ENCODE measurements at regions not wholly inside any gene's neighbourhood (a gene's known extent, or its start where the extent isn't known, plus 50 kb on each side); places are given as distances from the start of the nearest gene placed in this dataset.

DNA sequence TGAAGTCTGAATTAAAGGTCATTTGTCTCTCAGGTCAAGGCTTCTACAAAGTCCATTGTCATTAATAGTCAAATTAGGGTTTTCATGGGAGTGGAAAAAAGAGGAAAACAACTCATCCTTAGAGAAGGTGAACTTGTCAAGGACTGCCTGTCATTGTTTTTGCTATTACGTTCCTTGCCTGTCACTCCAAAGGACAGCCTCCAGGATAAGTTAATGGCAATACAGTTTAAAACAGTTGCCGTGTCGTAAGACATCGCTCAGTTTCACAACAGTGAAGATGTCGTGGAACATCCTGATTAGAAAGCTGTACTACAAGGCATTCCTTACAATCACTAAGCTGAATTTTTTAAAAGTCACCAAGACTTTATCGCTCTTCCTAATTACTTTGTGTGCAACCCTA, 466.8 kb upstream of the SMIM31 start:
- H3K9me3 ChIP-seq (ENCODE audit: low read length) = no peaks in the 10 kb centered on the region
- H2AFZ ChIP-seq (ENCODE audit: low read length) = no peak overlapping the region
- no peak overlapping the region for H3K4me3 ChIP-seq (ENCODE audit: low read depth, low read length, poor library complexity, severe bottlenecking)
- no peak overlapping the region for H3K27ac ChIP-seq (ENCODE audit: low read depth, low read length, poor library complexity, severe bottlenecking)
- no TSS peak for BruUV-seq (replicated peaks)
- H3K4me1 ChIP-seq (ENCODE audit: insufficient read depth, low read length, poor library complexity, severe bottlenecking) = no peaks in the 10 kb centered on the region
- no peaks in the 10 kb centered on the region for H3K36me3 ChIP-seq (ENCODE audit: insufficient read depth, low read length)
- no peaks in the 10 kb centered on the region for H4K20me1 ChIP-seq (ENCODE audit: insufficient read depth, low read length)
- intact Hi-C loops (cut with micrococcal nuclease; ENCODE audit: unreplicated experiment) = no loop called here
- DNase-seq (ENCODE audit: low spot score) = no peak
- ChIA-PET CTCF (ENCODE audit: unreplicated experiment) (no interaction called here), POLR2A (interaction anchor here (0.6 kb wide), 1 partner anchor 504 kb away, joined by 4 read pairs; no protein-coding TSS in a partner anchor)
- H3K79me2 ChIP-seq (ENCODE audit: insufficient read depth, low read depth, low read length) = no peaks in the 10 kb centered on the region
- H3K4me2 ChIP-seq (ENCODE audit: low read length) = no peak overlapping the region
- H3K9me2 ChIP-seq (ENCODE audit: insufficient read depth, low read length) = no peaks in the 10 kb centered on the region
- TF ChIP-seq EZH2phosphoT487 (IDR thresholded peaks at IDR 0.05; ENCODE audit: borderline replicate concordance, low read depth, low read length) = no peak
- TF ChIP-seq, protein P1, sequence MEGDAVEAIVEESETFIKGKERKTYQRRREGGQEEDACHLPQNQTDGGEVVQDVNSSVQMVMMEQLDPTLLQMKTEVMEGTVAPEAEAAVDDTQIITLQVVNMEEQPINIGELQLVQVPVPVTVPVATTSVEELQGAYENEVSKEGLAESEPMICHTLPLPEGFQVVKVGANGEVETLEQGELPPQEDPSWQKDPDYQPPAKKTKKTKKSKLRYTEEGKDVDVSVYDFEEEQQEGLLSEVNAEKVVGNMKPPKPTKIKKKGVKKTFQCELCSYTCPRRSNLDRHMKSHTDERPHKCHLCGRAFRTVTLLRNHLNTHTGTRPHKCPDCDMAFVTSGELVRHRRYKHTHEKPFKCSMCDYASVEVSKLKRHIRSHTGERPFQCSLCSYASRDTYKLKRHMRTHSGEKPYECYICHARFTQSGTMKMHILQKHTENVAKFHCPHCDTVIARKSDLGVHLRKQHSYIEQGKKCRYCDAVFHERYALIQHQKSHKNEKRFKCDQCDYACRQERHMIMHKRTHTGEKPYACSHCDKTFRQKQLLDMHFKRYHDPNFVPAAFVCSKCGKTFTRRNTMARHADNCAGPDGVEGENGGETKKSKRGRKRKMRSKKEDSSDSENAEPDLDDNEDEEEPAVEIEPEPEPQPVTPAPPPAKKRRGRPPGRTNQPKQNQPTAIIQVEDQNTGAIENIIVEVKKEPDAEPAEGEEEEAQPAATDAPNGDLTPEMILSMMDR (conservative IDR thresholded peaks at IDR 0.05; ENCODE audit: low read length) = no peak

DNA sequence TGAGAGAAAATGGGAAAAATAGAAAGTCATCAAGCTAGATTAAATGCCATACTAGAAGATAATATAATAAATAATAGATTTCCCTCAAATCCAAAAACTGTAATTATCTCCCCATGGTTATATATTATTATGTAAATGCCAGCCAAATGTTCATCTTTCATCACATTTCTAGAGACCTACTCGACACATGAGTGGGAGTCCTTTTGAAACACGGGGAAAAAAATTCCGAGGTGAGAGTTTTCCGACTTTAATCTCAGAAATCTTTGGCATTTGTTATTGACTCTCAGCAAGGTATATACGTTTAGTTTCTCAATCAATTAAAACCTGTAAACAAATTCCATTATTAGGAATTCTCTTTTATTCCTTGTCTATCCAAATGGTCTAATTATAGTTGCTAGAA, 465.4 kb upstream of the SMIM31 start:
- H2AFZ ChIP-seq (ENCODE audit: low read length) = no peak overlapping the region
- POLR2A ChIA-PET = interaction anchor here (0.8 kb wide), 1 partner anchor 11 kb away, joined by 3 read pairs; no protein-coding TSS in a partner anchor
- H4K20me1 ChIP-seq (ENCODE audit: insufficient read depth, low read length) = no peaks in the 10 kb centered on the region
- TF ChIP-seq, protein P1 (conservative IDR thresholded peaks at IDR 0.05; ENCODE audit: low read length) = no peak
- no peak for TF ChIP-seq EZH2phosphoT487 (IDR thresholded peaks at IDR 0.05; ENCODE audit: borderline replicate concordance, low read depth, low read length)
- no peaks in the 10 kb centered on the region for H3K4me1 ChIP-seq (ENCODE audit: insufficient read depth, low read length, poor library complexity, severe bottlenecking)
- no peak overlapping the region for H3K27ac ChIP-seq (ENCODE audit: low read depth, low read length, poor library complexity, severe bottlenecking)
- no peaks in the 10 kb centered on the region for H3K9me2 ChIP-seq (ENCODE audit: insufficient read depth, low read length)
- no TSS peak for BruUV-seq (replicated peaks)
- H3K4me3 ChIP-seq (ENCODE audit: low read depth, low read length, poor library complexity, severe bottlenecking) = no peak overlapping the region
- intact Hi-C loops (cut with micrococcal nuclease; ENCODE audit: unreplicated experiment) = no loop called here
- H3K79me2 ChIP-seq (ENCODE audit: insufficient read depth, low read depth, low read length) = no peaks in the 10 kb centered on the region
- CTCF ChIA-PET (ENCODE audit: unreplicated experiment) = no interaction called here
- no peak overlapping the region for H3K4me2 ChIP-seq (ENCODE audit: low read length)
- H3K36me3 ChIP-seq (ENCODE audit: insufficient read depth, low read length) = no peaks in the 10 kb centered on the region
- DNase-seq (ENCODE audit: low spot score) = no peak
- H3K9me3 ChIP-seq (ENCODE audit: low read length) = no peaks in the 10 kb centered on the region

DNA sequence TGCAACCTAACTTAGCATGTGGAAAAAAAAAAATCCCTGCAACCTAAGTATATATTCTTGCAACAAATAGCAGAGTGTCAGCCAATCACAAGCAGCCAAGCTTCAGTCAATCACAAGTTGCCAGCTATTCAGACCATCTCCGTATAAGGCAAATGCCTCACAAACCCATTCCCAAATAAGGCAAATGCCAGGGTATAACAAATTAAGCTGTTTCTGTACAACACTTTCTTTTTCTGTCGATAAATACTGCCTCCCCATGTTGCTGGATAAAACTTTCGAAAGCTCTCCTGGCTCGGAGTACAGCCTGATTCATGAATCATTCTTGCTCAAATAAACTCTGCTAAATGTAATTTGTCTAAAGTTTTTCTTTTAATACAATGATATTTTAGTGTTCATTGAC, 460.7 kb upstream of the SMIM31 start:
- H2AFZ ChIP-seq (ENCODE audit: low read length) = no peak overlapping the region
- no peaks in the 10 kb centered on the region; the same call in 1 of the 2 replicates for H4K20me1 ChIP-seq (ENCODE audit: insufficient read depth, low read length)
- ChIA-PET CTCF (ENCODE audit: unreplicated experiment) (no interaction called here), POLR2A (interaction anchor here (0.6 kb wide), 1 partner anchor 788 kb away, joined by 6 read pairs; no protein-coding TSS in a partner anchor)
- no peak overlapping the region for H3K4me3 ChIP-seq (ENCODE audit: low read depth, low read length, poor library complexity, severe bottlenecking)
- no peaks in the 10 kb centered on the region for H3K36me3 ChIP-seq (ENCODE audit: insufficient read depth, low read length)
- no peak overlapping the region for H3K27ac ChIP-seq (ENCODE audit: low read depth, low read length, poor library complexity, severe bottlenecking)
- no peaks in the 10 kb centered on the region for H3K4me1 ChIP-seq (ENCODE audit: insufficient read depth, low read length, poor library complexity, severe bottlenecking)
- no peaks in the 10 kb centered on the region for H3K9me2 ChIP-seq (ENCODE audit: insufficient read depth, low read length)
- BruUV-seq (replicated peaks) = no TSS peak
- no peaks in the 10 kb centered on the region for H3K9me3 ChIP-seq (ENCODE audit: low read length)
- no peak for DNase-seq (ENCODE audit: low spot score)
- TF ChIP-seq, protein P1 (conservative IDR thresholded peaks at IDR 0.05; ENCODE audit: low read length) = no peak
- no peak overlapping the region for H3K4me2 ChIP-seq (ENCODE audit: low read length)
- intact Hi-C loops (cut with micrococcal nuclease; ENCODE audit: unreplicated experiment) = no loop called here
- H3K79me2 ChIP-seq (ENCODE audit: insufficient read depth, low read depth, low read length) = no peaks in the 10 kb centered on the region

Measured in OCI-LY7 (cell line).